NB4 (cell line): ENCODE measurements at regions not wholly inside any gene's neighbourhood (a gene's known extent, or its start where the extent isn't known, plus 50 kb on each side); places are given as distances from the start of the nearest gene placed in this dataset.

Experiments used
- DNase-seq: peaks from one replicate; pipeline ENCODE4 v3.0.0; 2010; ENCODE audit warnings: low read depth
- H3K4me3 ChIP-seq: one replicate; pipeline ENCODE4 v1.5.1; 2011; ENCODE audit warnings: mild to moderate bottlenecking, low read depth, low read length, moderate library complexity
- CTCF ChIP-seq: IDR thresholded peaks from one replicate; pipeline ENCODE4 v1.5.1; 2012; ENCODE audit warnings: low read depth, low read length
- MAX ChIP-seq: IDR thresholded peaks from 2 replicates; pipeline ENCODE4 v1.6.1; 2011; ENCODE audit warnings: low read depth, low read length
- MYC ChIP-seq: IDR thresholded peaks from 2 replicates; pipeline ENCODE4 v1.6.1; 2011; ENCODE audit warnings: low read depth, low read length
- POLR2A ChIP-seq: IDR thresholded peaks from 2 replicates; pipeline ENCODE4 v1.6.1; 2011; ENCODE audit warnings: mild to moderate bottlenecking; ENCODE audit not compliant: insufficient read length; ENCODE audit errors: extremely low read depth

- TF ChIP-seq POLR2A (no peak), CTCF (no peak), MAX (no peak), MYC (no peak)
- no peak overlapping the region for H3K4me3 ChIP-seq
- no peak for DNase-seq
Observed at GRCh38 chr10:64977915-64978314, 1456.7 kb downstream of the REEP3 start.

- no peak for DNase-seq
- no peak for TF ChIP-seq MAX
- no peak for TF ChIP-seq POLR2A
- TF ChIP-seq CTCF, result no peak
- TF ChIP-seq MYC, result no peak
- H3K4me3 ChIP-seq, result no peak overlapping the region
Observed at GRCh38 chr10:64996886-64997285, 1475.7 kb downstream of the REEP3 start.

- no peak for TF ChIP-seq POLR2A
- TF ChIP-seq MAX, result no peak
- no peak for TF ChIP-seq CTCF
- no peak for TF ChIP-seq MYC
- DNase-seq, result no peak
- no peak overlapping the region for H3K4me3 ChIP-seq
Observed at GRCh38 chr10:65010845-65011244, 1489.6 kb downstream of the REEP3 start.

GRCh38 chr10:65017523-65017922 is 1496.3 kb downstream of the REEP3 start:
- no peak overlapping the region for H3K4me3 ChIP-seq
- TF ChIP-seq MYC (no peak), CTCF (no peak), MAX (no peak), POLR2A (no peak)
- peak; percentile 37 for DNase-seq

GRCh38 chr10:65024886-65025285 is 1503.7 kb downstream of the REEP3 start:
- H3K4me3 ChIP-seq, result no peak overlapping the region
- TF ChIP-seq POLR2A, result no peak
- DNase-seq, result no peak

GRCh38 chr10:65030263-65030662 is 1509.1 kb downstream of the REEP3 start:
- no peak overlapping the region for H3K4me3 ChIP-seq
- no peak for DNase-seq
- no peak for TF ChIP-seq MAX
- no peak for TF ChIP-seq MYC
- no peak for TF ChIP-seq CTCF
- TF ChIP-seq POLR2A, result no peak
